LNCAP (cell line): ENCODE measurements at regions not wholly inside any gene's neighbourhood (a gene's known extent, or its start where the extent isn't known, plus 50 kb on each side); places are given as distances from the start of the nearest gene placed in this dataset.

Source experiments
- CTCF ChIP-seq: fragments of 450-650 bp; IDR thresholded peaks from 2 replicates; pipeline ENCODE4 v1.5.1; 2017; ENCODE audit warnings: mild to moderate bottlenecking

- TF ChIP-seq CTCF = no peak
Observed at GRCh38 chr3:94179059-94179458, 116.2 kb downstream of the NSUN3 start.

- TF ChIP-seq CTCF = no peak
Observed at GRCh38 chr3:94183551-94183950, 120.7 kb downstream of the NSUN3 start.

GRCh38 chr3:94184781-94185180 lies 121.9 kb downstream of the NSUN3 start:
- TF ChIP-seq CTCF = no peak

GRCh38 chr3:94185753-94186152 lies 122.9 kb downstream of the NSUN3 start:
- no peak for TF ChIP-seq CTCF

- TF ChIP-seq CTCF = no peak
Observed at GRCh38 chr3:94187697-94188096, 124.8 kb downstream of the NSUN3 start.

GRCh38 chr3:94195381-94195780 lies 132.5 kb downstream of the NSUN3 start:
- no peak for TF ChIP-seq CTCF

GRCh38 chr3:94206291-94206690 lies 143.4 kb downstream of the NSUN3 start:
- no peak for TF ChIP-seq CTCF

GRCh38 chr3:94210256-94210655 lies 147.4 kb downstream of the NSUN3 start:
- TF ChIP-seq CTCF = no peak
